K562 (cell line): ENCODE measurements at regions not wholly inside any gene's neighbourhood (a gene's known extent, or its start where the extent isn't known, plus 50 kb on each side); places are given as distances from the start of the nearest gene placed in this dataset.

Source experiments
- CEBPB ChIP-seq: fragments of 450-650 bp; IDR thresholded peaks from 2 replicates; pipeline ENCODE4 v1.6.1; 2016; ENCODE audit warnings: missing genetic modification characterization, missing compliant biosample characterization
- EZH2 ChIP-seq: IDR thresholded peaks from 2 replicates; pipeline ENCODE4 v1.6.1; 2012; ENCODE audit warnings: low read depth, mild to moderate bottlenecking, inconsistent platforms, low read length, borderline replicate concordance
- HNRNPUL1 ChIP-seq: fragments of 200-400 bp; formaldehyde crosslinking; IDR thresholded peaks from 2 replicates; pipeline ENCODE4 v1.6.1; 2017; ENCODE audit warnings: low read length
- MYBL2 ChIP-seq, 2 experiments: fragments of 450-650 bp in 1 of 2; sonication (generic) in 1 of 2; formaldehyde crosslinking in 1 of 2; IDR thresholded peaks; 2 replicates each; pipeline versions ENCODE4 v1.6.1 to v1.8.1; 2017 to 2022; ENCODE audit warnings: borderline replicate concordance in 1 of 2, inconsistent platforms in 1 of 2, low read depth in 1 of 2, mild to moderate bottlenecking in 1 of 2, missing genetic modification reagents in 1 of 2, moderate library complexity in 1 of 2
- POLR2A ChIP-seq: fragments of 450-650 bp; conservative IDR thresholded peaks from 2 replicates; pipeline ENCODE4 v1.6.1; 2016
- TEAD4 ChIP-seq, 2 experiments: sonication (generic) in 1 of 2; formaldehyde crosslinking in 1 of 2; IDR thresholded peaks; 2 replicates each; pipeline versions ENCODE4 v1.6.1 to v1.8.0; 2012 to 2022; ENCODE audit warnings: borderline replicate concordance in 1 of 2, inconsistent platforms in 1 of 2, low read length in 1 of 2, mild to moderate bottlenecking in 1 of 2, missing genetic modification reagents in 1 of 2
- TF ChIP-seq, protein P1 (sequence below), 3 experiments: IDR thresholded peaks in 2 of 3; conservative IDR thresholded peaks in 1 of 3; 2 replicates each; pipeline ENCODE4 v1.5.1; 2011 to 2012; ENCODE audit warnings: low read length in 3 of 3, mild to moderate bottlenecking in 3 of 3, control low read depth in 2 of 3, improper control_type of control experiment in 1 of 3, inconsistent platforms in 1 of 3, low read depth in 1 of 3, mixed read lengths in 1 of 3, moderate library complexity in 1 of 3; ENCODE audit not compliant: insufficient read depth in 2 of 3

DNA sequence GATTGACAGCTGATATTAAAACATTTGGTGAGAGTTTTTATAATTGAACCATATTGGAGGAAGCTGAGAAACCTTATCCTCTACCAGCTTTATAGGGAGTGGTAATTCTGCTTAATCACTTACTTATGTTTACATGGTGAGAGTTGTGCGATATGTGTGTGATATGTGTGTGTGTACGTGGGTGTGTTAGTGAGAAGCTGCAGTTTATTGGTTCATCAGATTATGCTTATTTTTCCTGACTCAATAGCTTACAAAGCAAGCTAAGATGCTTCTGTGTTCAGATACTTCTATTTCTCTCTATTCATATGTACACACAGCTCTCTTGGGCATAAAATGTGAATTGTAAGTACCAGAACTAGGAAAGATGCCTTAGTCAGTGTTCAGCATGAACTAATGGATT is 343.7 kb downstream of the GRIA2 start:
- TF ChIP-seq POLR2A, result no peak
- no peak for TF ChIP-seq EZH2
- no peak for TF ChIP-seq TEAD4 (IDR thresholded peaks at IDR 0.05; ENCODE audit: low read length)
- TF ChIP-seq TEAD4 (CRISPR knock-in tag; IDR thresholded peaks at IDR 0.05; ENCODE audit: borderline replicate concordance), result no peak
- no peak for TF ChIP-seq CEBPB (tag)
- TF ChIP-seq MYBL2 (IDR thresholded peaks at IDR 0.05; ENCODE audit: low read depth), result no peak
- no peak for TF ChIP-seq MYBL2 (CRISPR knock-in tag; IDR thresholded peaks at IDR 0.05; ENCODE audit: borderline replicate concordance)
- no peak for TF ChIP-seq HNRNPUL1
- TF ChIP-seq, protein P1, sequence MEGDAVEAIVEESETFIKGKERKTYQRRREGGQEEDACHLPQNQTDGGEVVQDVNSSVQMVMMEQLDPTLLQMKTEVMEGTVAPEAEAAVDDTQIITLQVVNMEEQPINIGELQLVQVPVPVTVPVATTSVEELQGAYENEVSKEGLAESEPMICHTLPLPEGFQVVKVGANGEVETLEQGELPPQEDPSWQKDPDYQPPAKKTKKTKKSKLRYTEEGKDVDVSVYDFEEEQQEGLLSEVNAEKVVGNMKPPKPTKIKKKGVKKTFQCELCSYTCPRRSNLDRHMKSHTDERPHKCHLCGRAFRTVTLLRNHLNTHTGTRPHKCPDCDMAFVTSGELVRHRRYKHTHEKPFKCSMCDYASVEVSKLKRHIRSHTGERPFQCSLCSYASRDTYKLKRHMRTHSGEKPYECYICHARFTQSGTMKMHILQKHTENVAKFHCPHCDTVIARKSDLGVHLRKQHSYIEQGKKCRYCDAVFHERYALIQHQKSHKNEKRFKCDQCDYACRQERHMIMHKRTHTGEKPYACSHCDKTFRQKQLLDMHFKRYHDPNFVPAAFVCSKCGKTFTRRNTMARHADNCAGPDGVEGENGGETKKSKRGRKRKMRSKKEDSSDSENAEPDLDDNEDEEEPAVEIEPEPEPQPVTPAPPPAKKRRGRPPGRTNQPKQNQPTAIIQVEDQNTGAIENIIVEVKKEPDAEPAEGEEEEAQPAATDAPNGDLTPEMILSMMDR (IDR thresholded peaks at IDR 0.05 in 2 of 3, conservative IDR thresholded peaks at IDR 0.05 in 1 of 3; ENCODE audit: insufficient read depth in 2 of 3, low read depth in 1 of 3, low read length in 3 of 3), result no peak
